IMR-90 (cell line): ENCODE measurements at regions not wholly inside any gene's neighbourhood (a gene's known extent, or its start where the extent isn't known, plus 50 kb on each side); places are given as distances from the start of the nearest gene placed in this dataset.

ENCODE experiments used
- ATAC-seq: fragments of 200-7000 bp; cut with Tn5 transposase; 2 replicates; pipeline ENCODE4 v1.9.1; 2020; ENCODE audit warnings: low read depth, mild to moderate bottlenecking, moderate library complexity
- BruUV-seq: library from RNA; stranded (reverse); fragments of 400-500 nt; replicated peaks from 2 replicates; lab custom pipeline; 2021; lab: Mats Ljungman, UMichigan
- CTCF ChIA-PET: fragments of 300-600 bp; formaldehyde crosslinking; extraction: SDS; loops from one replicate; lab custom pipeline; 2021; ENCODE audit warnings: antibody characterized with exemption; lab: Yijun Ruan, JAX
- POLR2A ChIA-PET: fragments of 300-600 bp; sonication (Branson Sonifier 250); formaldehyde crosslinking; loops from one replicate; lab custom pipeline; 2022; ENCODE audit warnings: antibody characterized with exemption; ENCODE audit not compliant: unreplicated experiment; lab: Charles Lee
- DNase-seq: peaks from one replicate; pipeline ENCODE4 v3.0.0; 2013
- H2AFZ ChIP-seq: replicated peaks from 2 replicates; pipeline ENCODE3; 2013; ENCODE audit warnings: low read length, mild to moderate bottlenecking; ENCODE audit not compliant: poor library complexity
- H2AK5ac ChIP-seq: 2 replicates; pipeline ENCODE4 v1.6.1; 2013; ENCODE audit warnings: low read depth, low read length, inconsistent platforms
- H2AK9ac ChIP-seq: replicated peaks from 2 replicates; pipeline ENCODE3; 2013; ENCODE audit warnings: mild to moderate bottlenecking, low read depth, low read length, moderate library complexity; ENCODE audit not compliant: poor library complexity
- H2BK120ac ChIP-seq: 2 replicates; pipeline ENCODE4 v1.6.1; 2013; ENCODE audit warnings: low read depth, low read length, inconsistent platforms
- H2BK15ac ChIP-seq: 3 replicates; pipeline ENCODE4 v1.6.1; 2013; ENCODE audit warnings: low read depth, low read length, inconsistent platforms
- H2BK20ac ChIP-seq: 2 replicates; pipeline ENCODE4 v1.6.1; 2013; ENCODE audit warnings: low read depth, mild to moderate bottlenecking, inconsistent platforms, low read length, moderate library complexity
- H2BK5ac ChIP-seq: 2 replicates; pipeline ENCODE4 v1.6.1; 2013; ENCODE audit warnings: mild to moderate bottlenecking, low read depth, low read length, inconsistent platforms; ENCODE audit not compliant: poor library complexity, severe bottlenecking
- H3K14ac ChIP-seq: replicated peaks from 2 replicates; pipeline ENCODE4 v1.6.1; 2013; ENCODE audit warnings: low read depth, low read length, inconsistent platforms
- H3K18ac ChIP-seq: 2 replicates; pipeline ENCODE4 v1.6.1; 2013; ENCODE audit warnings: low read depth, low read length, control low read depth
- H3K23ac ChIP-seq: 2 replicates; pipeline ENCODE4 v1.6.1; 2013; ENCODE audit warnings: low read depth, low read length, inconsistent platforms
- H3K27ac ChIP-seq: 2 replicates; pipeline ENCODE4 v1.5.1; 2013; ENCODE audit warnings: mild to moderate bottlenecking, control low read depth, low read length; ENCODE audit not compliant: insufficient read depth
- H3K27me3 ChIP-seq: 2 replicates; pipeline ENCODE4 v1.6.1; 2013; ENCODE audit warnings: low read length; ENCODE audit not compliant: control insufficient read depth, insufficient read depth
- H3K36me3 ChIP-seq: 2 replicates; pipeline ENCODE4 v1.6.1; 2013; ENCODE audit warnings: low read length, mixed read lengths; ENCODE audit not compliant: control insufficient read depth, insufficient read depth
- H3K4ac ChIP-seq: 2 replicates; pipeline ENCODE4 v1.6.1; 2013; ENCODE audit warnings: low read depth, low read length, inconsistent platforms
- H3K4me1 ChIP-seq: 2 replicates; pipeline ENCODE4 v1.6.1; 2013; ENCODE audit warnings: low read length, mixed read lengths; ENCODE audit not compliant: control insufficient read depth, insufficient read depth
- H3K4me2 ChIP-seq: 2 replicates; pipeline ENCODE4 v1.6.1; 2013; ENCODE audit warnings: low read depth, mild to moderate bottlenecking, control low read depth, low read length, moderate library complexity
- H3K4me3 ChIP-seq: 2 replicates; pipeline ENCODE4 v1.5.1; 2013; ENCODE audit warnings: low read depth, mild to moderate bottlenecking, control low read depth, low read length, moderate library complexity; ENCODE audit not compliant: insufficient read depth
- H3K56ac ChIP-seq: 2 replicates; pipeline ENCODE4 v1.6.1; 2013; ENCODE audit warnings: low read length, inconsistent platforms; ENCODE audit not compliant: insufficient read depth; ENCODE audit errors: extremely low read depth
- H3K79me1 ChIP-seq, 2 experiments: 2 replicates each; pipeline ENCODE4 v1.6.1; 2013; ENCODE audit warnings: low read length in 2 of 2, inconsistent platforms in 1 of 2, low read depth in 1 of 2
- H3K9ac ChIP-seq: 2 replicates; pipeline ENCODE4 v1.6.1; 2013; ENCODE audit warnings: low read depth, low read length, control low read depth
- H3K9me1 ChIP-seq: 2 replicates; pipeline ENCODE4 v1.6.1; 2013; ENCODE audit warnings: low read length, inconsistent platforms; ENCODE audit not compliant: insufficient read depth
- H3K9me3 ChIP-seq: 2 replicates; pipeline ENCODE4 v1.6.1; 2013; ENCODE audit warnings: low read length; ENCODE audit not compliant: control insufficient read depth, insufficient read depth
- H4K20me1 ChIP-seq: 2 replicates; pipeline ENCODE4 v1.6.1; 2013; ENCODE audit warnings: low read length, inconsistent platforms; ENCODE audit not compliant: insufficient read depth
- H4K5ac ChIP-seq: 2 replicates; pipeline ENCODE4 v1.6.1; 2013; ENCODE audit warnings: mild to moderate bottlenecking, low read depth, low read length, control low read depth
- H4K8ac ChIP-seq, 2 experiments: 2 replicates each; pipeline ENCODE4 v1.6.1; 2013; ENCODE audit warnings: low read depth in 2 of 2, low read length in 2 of 2, control low read depth in 1 of 2, inconsistent platforms in 1 of 2
- H4K91ac ChIP-seq: 2 replicates; pipeline ENCODE4 v1.6.1; 2013; ENCODE audit warnings: low read depth, low read length, inconsistent platforms; ENCODE audit not compliant: insufficient read depth
- CEBPB ChIP-seq: IDR thresholded peaks from 2 replicates; pipeline ENCODE4 v1.6.1; 2012; ENCODE audit warnings: low read depth, low read length, improper control_type of control experiment
- CHD1 ChIP-seq: IDR thresholded peaks from 2 replicates; pipeline ENCODE4 v1.6.1; 2012; ENCODE audit warnings: low read depth, low read length, improper control_type of control experiment
- CTCF ChIP-seq: conservative IDR thresholded peaks from 2 replicates; pipeline ENCODE4 v1.5.1; 2012; ENCODE audit warnings: mild to moderate bottlenecking, low read depth, low read length, improper control_type of control experiment
- FOS ChIP-seq: fragments of 150-350 bp; IDR thresholded peaks from 2 replicates; pipeline ENCODE4 v1.6.1; 2016; ENCODE audit warnings: low read depth, low read length
- MXI1 ChIP-seq: IDR thresholded peaks from 2 replicates; pipeline ENCODE4 v1.6.1; 2012; ENCODE audit warnings: low read depth, mild to moderate bottlenecking, low read length, moderate library complexity, borderline replicate concordance
- POLR2A ChIP-seq: IDR thresholded peaks from 2 replicates; pipeline ENCODE4 v1.6.1; 2012; ENCODE audit warnings: mild to moderate bottlenecking, low read depth, low read length
- RAD21 ChIP-seq: IDR thresholded peaks from 2 replicates; pipeline ENCODE4 v1.6.1; 2012; ENCODE audit warnings: low read length, improper control_type of control experiment
- RFX5 ChIP-seq: IDR thresholded peaks from 2 replicates; pipeline ENCODE4 v1.8.0; 2012; ENCODE audit warnings: low read depth, mild to moderate bottlenecking, low read length, moderate library complexity
- SMC3 ChIP-seq: fragments of 150-350 bp; IDR thresholded peaks from 2 replicates; pipeline ENCODE4 v1.6.1; 2016; ENCODE audit warnings: low read depth, mild to moderate bottlenecking, antibody characterized with exemption, low read length, moderate library complexity
- USF2 ChIP-seq: fragments of 150-350 bp; IDR thresholded peaks from 2 replicates; pipeline ENCODE4 v1.6.1; 2017; ENCODE audit warnings: mild to moderate bottlenecking, antibody characterized with exemption, low read length, low read depth
- WGBS, 2 experiments: methylation state at CpG; one replicate each; pipeline versions ENCODE4 v1.1.5 to v1.1.7; 2013; ENCODE audit warnings: missing lambda C conversion rate in 2 of 2; ENCODE audit not compliant: insufficient read length in 1 of 2; ENCODE audit errors: extremely low coverage in 2 of 2; 5-methylcytosine and 5-hydroxymethylcytosine counted together
- dilution Hi-C: fragments of 300-500 bp; cut with HindIII; formaldehyde crosslinking; loops from one replicate; pipeline ENCODE4 v1.14.3; 2018; ENCODE audit warnings: low sequenced_read_pairs; ENCODE audit not compliant: unreplicated experiment
- in situ Hi-C: fragments of 300-500 bp; cut with MboI; formaldehyde crosslinking; loops from 3 replicates; pipeline ENCODE4 v1.14.3; 2019; ENCODE audit warnings: low sequenced_read_pairs, inconsistent platforms, mixed read lengths
- intact Hi-C: fragments of 100-400 bp; cut with micrococcal nuclease; formaldehyde crosslinking; loops from 2 replicates; pipeline ENCODE4 v1.10.0; 2022
- TF ChIP-seq, protein P1 (sequence below): fragments of 150-350 bp; IDR thresholded peaks from 2 replicates; pipeline ENCODE4 v1.6.1; 2016; ENCODE audit warnings: low read depth, mild to moderate bottlenecking, low read length, moderate library complexity, borderline replicate concordance

DNA sequence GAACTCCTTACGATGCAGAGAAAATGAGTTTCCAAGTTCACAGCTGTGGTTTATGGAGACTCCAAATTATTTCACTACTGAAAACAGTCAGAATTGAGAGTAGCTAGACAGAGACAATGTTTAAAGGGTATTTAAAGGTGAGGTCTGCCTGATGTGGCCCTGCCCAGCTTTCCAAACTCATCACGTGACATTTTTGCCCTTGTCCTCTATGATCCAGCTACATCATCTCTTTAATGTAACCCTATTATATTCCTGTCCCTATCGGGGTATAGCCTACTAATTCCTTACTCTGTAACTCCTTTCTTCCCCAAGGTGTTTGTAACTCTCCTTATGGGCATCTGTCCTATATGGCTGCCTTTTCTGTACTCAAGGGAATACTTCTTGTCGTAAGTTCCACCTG is 297.2 kb downstream of the GRXCR1 start:
- dilution Hi-C loops (no loop called here), in situ Hi-C loops (no loop called here), intact Hi-C loops (no loop called here)
- H2AK5ac ChIP-seq = no peak overlapping the region
- no peak overlapping the region for H2AFZ ChIP-seq
- H2BK20ac ChIP-seq = no peak overlapping the region
- CTCF ChIA-PET = no interaction called here
- H3K4me2 ChIP-seq = no peak overlapping the region
- no peak overlapping the region for H3K14ac ChIP-seq
- H3K27me3 ChIP-seq = no peaks in the 10 kb centered on the region
- H3K56ac ChIP-seq = no peak overlapping the region
- no peak overlapping the region for H2BK15ac ChIP-seq
- no peaks in the 10 kb centered on the region for H3K79me1 ChIP-seq
- H4K5ac ChIP-seq = no peak overlapping the region
- H4K91ac ChIP-seq = no peak overlapping the region
- no peak overlapping the region for H2AK9ac ChIP-seq
- H3K27ac ChIP-seq = no peak overlapping the region
- POLR2A ChIA-PET = no interaction called here
- 60% methylated on average over 1 of the region's 4 CpGs; no CpG with 5 or more reads in 1 of the 2 experiments for WGBS, 2 experiments
- DNase-seq (no peak), ATAC-seq (no peak)
- no peak overlapping the region for H4K8ac ChIP-seq
- no peak overlapping the region for H3K4me3 ChIP-seq
- H3K23ac ChIP-seq = no peak overlapping the region
- H3K9me3 ChIP-seq = no peaks in the 10 kb centered on the region
- no peaks in the 10 kb centered on the region for H3K36me3 ChIP-seq
- H3K18ac ChIP-seq = no peak overlapping the region
- no TSS peak for BruUV-seq
- no peaks in the 10 kb centered on the region for H4K20me1 ChIP-seq
- H3K4me1 ChIP-seq = no peaks in the 10 kb centered on the region
- TF ChIP-seq MXI1 = no peak
- TF ChIP-seq USF2 = no peak
- TF ChIP-seq SMC3 = no peak
- TF ChIP-seq CTCF = no peak
- no peak for TF ChIP-seq RFX5
- TF ChIP-seq RAD21 = no peak
- TF ChIP-seq CHD1 = no peak
- TF ChIP-seq, protein P1, sequence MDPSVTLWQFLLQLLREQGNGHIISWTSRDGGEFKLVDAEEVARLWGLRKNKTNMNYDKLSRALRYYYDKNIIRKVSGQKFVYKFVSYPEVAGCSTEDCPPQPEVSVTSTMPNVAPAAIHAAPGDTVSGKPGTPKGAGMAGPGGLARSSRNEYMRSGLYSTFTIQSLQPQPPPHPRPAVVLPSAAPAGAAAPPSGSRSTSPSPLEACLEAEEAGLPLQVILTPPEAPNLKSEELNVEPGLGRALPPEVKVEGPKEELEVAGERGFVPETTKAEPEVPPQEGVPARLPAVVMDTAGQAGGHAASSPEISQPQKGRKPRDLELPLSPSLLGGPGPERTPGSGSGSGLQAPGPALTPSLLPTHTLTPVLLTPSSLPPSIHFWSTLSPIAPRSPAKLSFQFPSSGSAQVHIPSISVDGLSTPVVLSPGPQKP = no peak
- TF ChIP-seq CEBPB = no peak
- no peak for TF ChIP-seq POLR2A
- no peak for TF ChIP-seq FOS
- no peak overlapping the region for H3K4ac ChIP-seq
- no peak overlapping the region for H2BK5ac ChIP-seq
- H3K9me1 ChIP-seq = no peaks in the 10 kb centered on the region
- H2BK120ac ChIP-seq = no peak overlapping the region
- no peak overlapping the region for H3K9ac ChIP-seq
